Small intestine (tissue), 7 donors: ENCODE measurements at regions not wholly inside any gene's neighbourhood (a gene's known extent, or its start where the extent isn't known, plus 50 kb on each side); places are given as distances from the start of the nearest gene placed in this dataset.

Experiments
- DNase-seq, 2 donors: peaks; one replicate each; pipeline versions ENCODE4 v3.0.0 to v3.0.0-alpha.2; 2013
- FAIRE-seq: peaks from 2 replicates; lab custom pipeline; 2012; peaks lifted over from hg19 to GRCh38; lab: Jason Lieb, UNC
- H3K27ac ChIP-seq, 3 donors: one replicate each; pipeline ENCODE4 v1.5.1; 2013; ENCODE audit warnings: low read length in 2 of 3, mild to moderate bottlenecking in 2 of 3, control low read depth in 1 of 3, inconsistent platforms in 1 of 3, low read depth in 1 of 3, moderate library complexity in 1 of 3
- H3K27me3 ChIP-seq, 3 donors: one replicate each; pipeline ENCODE4 v1.6.1; 2013; ENCODE audit warnings: low read length in 3 of 3, inconsistent platforms in 1 of 3; ENCODE audit not compliant: control insufficient read depth in 3 of 3, insufficient read depth in 3 of 3
- H3K36me3 ChIP-seq, 3 donors: one replicate each; pipeline ENCODE4 v1.6.1; 2013; ENCODE audit warnings: low read length in 3 of 3, inconsistent platforms in 1 of 3, low read depth in 1 of 3, mild to moderate bottlenecking in 1 of 3, moderate library complexity in 1 of 3; ENCODE audit not compliant: control insufficient read depth in 3 of 3, insufficient read depth in 2 of 3
- H3K4me1 ChIP-seq, 3 donors: one replicate each; pipeline ENCODE4 v1.6.1; 2013; ENCODE audit warnings: low read length in 2 of 3, inconsistent platforms in 1 of 3, low read depth in 1 of 3, mild to moderate bottlenecking in 1 of 3, moderate library complexity in 1 of 3; ENCODE audit not compliant: control insufficient read depth in 3 of 3, insufficient read depth in 2 of 3
- H3K4me3 ChIP-seq, 3 donors: one replicate each; pipeline ENCODE4 v1.5.1; 2013; ENCODE audit warnings: low read length in 3 of 3, control low read depth in 1 of 3, inconsistent platforms in 1 of 3, low read depth in 1 of 3, mild to moderate bottlenecking in 1 of 3, moderate library complexity in 1 of 3
- H3K9me3 ChIP-seq, 2 donors: one replicate each; pipeline ENCODE4 v1.6.1; 2013; ENCODE audit warnings: low read depth in 1 of 2, low read length in 1 of 2; ENCODE audit not compliant: control insufficient read depth in 2 of 2, insufficient read depth in 1 of 2
- WGBS, 3 donors: extraction: QIAGEN DNeasy Blood & Tissue Kit; methylation state at CpG; one replicate each; pipeline ENCODE4 v1.1.7; 2013; 5-methylcytosine and 5-hydroxymethylcytosine counted together
- donor health status: healthy with polysubstance abuse.
- donor health status: control.
- donor health status: control.
- donor health status: Bipolar disorder and iron deficiency.
- donor health status: healthy.

- Histone ChIP-seq H3K9me3 (no peaks in the 10 kb centered on the region), H3K4me1 (no peaks in the 10 kb centered on the region), H3K27ac (no peak overlapping the region), H3K27me3 (no peaks in the 10 kb centered on the region), H3K36me3 (no peaks in the 10 kb centered on the region), H3K4me3 (no peak overlapping the region)
- no peak for DNase-seq
- WGBS, 3 donors: 63 to 89% (median 85%) methylated on average over 4 of the region's 4 CpGs
- no peak for FAIRE-seq
Measured at GRCh38 chr1:239322369-239322768, 64.0 kb upstream of the CHRM3 start.

GRCh38 chr1:239321877-239322276 is 64.5 kb upstream of the CHRM3 start:
- H3K4me3 ChIP-seq: no peak overlapping the region
- H3K9me3 ChIP-seq: no peaks in the 10 kb centered on the region
- no peak overlapping the region for H3K27ac ChIP-seq
- no peaks in the 10 kb centered on the region for H3K27me3 ChIP-seq
- H3K4me1 ChIP-seq: peaks cover 0 to under 1% (median 0%) of the 10 kb centered on the region in 3 donors
- WGBS, 3 donors: 16 to 71% (median 53%) methylated on average over 1 of the region's 1 CpG
- no peak for FAIRE-seq
- H3K36me3 ChIP-seq: no peaks in the 10 kb centered on the region
- DNase-seq: peak in 1 of 2 donors; percentile 26

- H3K27me3 ChIP-seq: no peaks in the 10 kb centered on the region
- H3K4me1 ChIP-seq: peaks cover 0 to 8% (median 0%) of the 10 kb centered on the region in 3 donors
- H3K27ac ChIP-seq: no peak overlapping the region
- peak; percentile 62 to 65 for DNase-seq
- 92 to 100% (median 100%) methylated on average over 1 of the region's 1 CpG for WGBS, 3 donors
- H3K36me3 ChIP-seq: no peaks in the 10 kb centered on the region
- H3K9me3 ChIP-seq: no peaks in the 10 kb centered on the region
- FAIRE-seq: peak; percentile 26
- H3K4me3 ChIP-seq: no peak overlapping the region
Measured at GRCh38 chr1:239317948-239318347, 68.4 kb upstream of the CHRM3 start.

GRCh38 chr1:239315631-239316217 is 70.6 kb upstream of the CHRM3 start:
- Histone ChIP-seq H3K9me3 (no peaks in the 10 kb centered on the region), H3K27ac (peak overlapping the region in 1 of 3 donors; percentile 64), H3K4me1 (peaks cover 0 to 8% (median 0%) of the 10 kb centered on the region in 3 donors), H3K27me3 (no peaks in the 10 kb centered on the region), H3K36me3 (no peaks in the 10 kb centered on the region), H3K4me3 (peak overlapping the region in 2 of 3 donors; percentile 26 to 30)
- FAIRE-seq: no peak
- 15 to 58% (median 23%) methylated on average over 3 of the region's 3 CpGs for WGBS, 3 donors
- DNase-seq: peak; percentile 72 to 81

- DNase-seq (no peak), FAIRE-seq (no peak)
- no peaks in the 10 kb centered on the region for H3K27me3 ChIP-seq
- H3K36me3 ChIP-seq: no peaks in the 10 kb centered on the region
- 71 to 80% (median 76%) methylated on average over 5 of the region's 5 CpGs for WGBS, 3 donors
- H3K27ac ChIP-seq: no peak overlapping the region
- H3K4me3 ChIP-seq: no peak overlapping the region
- no peaks in the 10 kb centered on the region for H3K9me3 ChIP-seq
- H3K4me1 ChIP-seq: peaks cover 0 to 4% (median 0%) of the 10 kb centered on the region in 3 donors
Measured at GRCh38 chr1:239311331-239311730, 75.0 kb upstream of the CHRM3 start.

- Histone ChIP-seq H3K36me3 (no peaks in the 10 kb centered on the region), H3K27ac (no peak overlapping the region), H3K4me3 (no peak overlapping the region), H3K9me3 (no peaks in the 10 kb centered on the region), H3K27me3 (no peaks in the 10 kb centered on the region), H3K4me1 (no peaks in the 10 kb centered on the region)
- 26 to 36% (median 30%) methylated on average over 6 of the region's 6 CpGs for WGBS, 3 donors
- DNase-seq: peak; percentile 59 to 62
- FAIRE-seq: no peak
Measured at GRCh38 chr1:239308701-239309333, 77.6 kb upstream of the CHRM3 start.

GRCh38 chr1:239307886-239308285 is 78.5 kb upstream of the CHRM3 start:
- H3K4me3 ChIP-seq: no peak overlapping the region
- no peaks in the 10 kb centered on the region for H3K9me3 ChIP-seq
- no peaks in the 10 kb centered on the region for H3K27me3 ChIP-seq
- WGBS, 3 donors: 49 to 78% (median 59%) methylated on average over 2 of the region's 2 CpGs
- H3K4me1 ChIP-seq: no peaks in the 10 kb centered on the region
- DNase-seq (no peak), FAIRE-seq (no peak)
- H3K36me3 ChIP-seq: no peaks in the 10 kb centered on the region
- H3K27ac ChIP-seq: no peak overlapping the region

GRCh38 chr1:239306426-239306825 is 79.9 kb upstream of the CHRM3 start:
- WGBS, 3 donors: 37 to 62% (median 54%) methylated on average over 5 of the region's 5 CpGs
- no peaks in the 10 kb centered on the region for H3K9me3 ChIP-seq
- no peaks in the 10 kb centered on the region for H3K27me3 ChIP-seq
- DNase-seq (no peak), FAIRE-seq (no peak)
- H3K4me3 ChIP-seq: no peak overlapping the region
- no peaks in the 10 kb centered on the region for H3K36me3 ChIP-seq
- H3K27ac ChIP-seq: no peak overlapping the region
- no peaks in the 10 kb centered on the region for H3K4me1 ChIP-seq
